ENCODE measurements at regions not wholly inside any gene's neighbourhood (a gene's known extent, or its start where the extent isn't known, plus 50 kb on each side); places are given as distances from the start of the nearest gene placed in this dataset.

- TF ChIP-seq, protein P1, sequence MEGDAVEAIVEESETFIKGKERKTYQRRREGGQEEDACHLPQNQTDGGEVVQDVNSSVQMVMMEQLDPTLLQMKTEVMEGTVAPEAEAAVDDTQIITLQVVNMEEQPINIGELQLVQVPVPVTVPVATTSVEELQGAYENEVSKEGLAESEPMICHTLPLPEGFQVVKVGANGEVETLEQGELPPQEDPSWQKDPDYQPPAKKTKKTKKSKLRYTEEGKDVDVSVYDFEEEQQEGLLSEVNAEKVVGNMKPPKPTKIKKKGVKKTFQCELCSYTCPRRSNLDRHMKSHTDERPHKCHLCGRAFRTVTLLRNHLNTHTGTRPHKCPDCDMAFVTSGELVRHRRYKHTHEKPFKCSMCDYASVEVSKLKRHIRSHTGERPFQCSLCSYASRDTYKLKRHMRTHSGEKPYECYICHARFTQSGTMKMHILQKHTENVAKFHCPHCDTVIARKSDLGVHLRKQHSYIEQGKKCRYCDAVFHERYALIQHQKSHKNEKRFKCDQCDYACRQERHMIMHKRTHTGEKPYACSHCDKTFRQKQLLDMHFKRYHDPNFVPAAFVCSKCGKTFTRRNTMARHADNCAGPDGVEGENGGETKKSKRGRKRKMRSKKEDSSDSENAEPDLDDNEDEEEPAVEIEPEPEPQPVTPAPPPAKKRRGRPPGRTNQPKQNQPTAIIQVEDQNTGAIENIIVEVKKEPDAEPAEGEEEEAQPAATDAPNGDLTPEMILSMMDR (conservative IDR thresholded peaks at IDR 0.05; ENCODE audit: low read depth, low read length), result no peak
- TF ChIP-seq EZH2 (IDR thresholded peaks at IDR 0.05; ENCODE audit: low read length, unreplicated experiment), result no peak
Measured at GRCh38 chr9:71582347-71582746, 186.0 kb downstream of the CEMIP2 start.

Measured in PC-3 (cell line).